K562 (cell line): ENCODE measurements at regions not wholly inside any gene's neighbourhood (a gene's known extent, or its start where the extent isn't known, plus 50 kb on each side); places are given as distances from the start of the nearest gene placed in this dataset.

ENCODE experiments used
- ATAC-seq: fragments of 200-7000 bp; cut with Tn5 transposase; 3 replicates; pipeline ENCODE4 v1.9.1; 2020; ENCODE audit warnings: moderate library complexity
- BruUV-seq: library from RNA; stranded (reverse); fragments of 400-500 nt; replicated peaks from 2 replicates; lab custom pipeline; 2021; lab: Mats Ljungman, UMichigan
- CTCF ChIA-PET: fragments of 300-600 bp; formaldehyde crosslinking; extraction: SDS; loops from one replicate; lab custom pipeline; 2021; ENCODE audit warnings: low intra/inter-chr PET ratio; lab: Yijun Ruan, JAX
- POLR2A ChIA-PET: fragments of 300-600, 350-650 bp; sonication (Branson Sonifier 250); formaldehyde crosslinking; extraction: SDS; loops from one replicate; lab custom pipeline; 2021; ENCODE audit warnings: antibody characterized with exemption, inconsistent platforms; lab: Yijun Ruan, JAX
- DNase-seq, 4 experiments: peaks; one replicate each; pipeline versions ENCODE4 v3.0.0 to v3.0.0-alpha.2; 2011 to 2018; ENCODE audit warnings: low spot score in 3 of 4, mixed read lengths in 3 of 4; ENCODE audit errors: extremely low read depth in 1 of 4
- FAIRE-seq: peaks from 2 replicates; lab custom pipeline; 2011; peaks lifted over from hg19 to GRCh38; lab: Jason Lieb, UNC
- H2AFZ ChIP-seq: 2 replicates; pipeline ENCODE4 v1.6.0; 2011; ENCODE audit warnings: low read depth, low read length, control low read depth, inconsistent platforms
- H3K27ac ChIP-seq: fragments of 200-600 bp; 3 replicates; pipeline ENCODE4 v1.8.0; 2011; ENCODE audit warnings: low read depth, mild to moderate bottlenecking, control low read depth, inconsistent platforms, low read length, moderate library complexity, mixed read lengths; ENCODE audit errors: extremely low read depth
- H3K27me3 ChIP-seq, 2 experiments: fragments of 300-600 bp in 1 of 2; 2 replicates in 1 of 2; 3 replicates in 1 of 2; pipeline versions ENCODE4 v1.6.0 to v1.8.0; 2011; ENCODE audit warnings: inconsistent platforms in 2 of 2, low read length in 2 of 2, mild to moderate bottlenecking in 1 of 2, mixed read lengths in 1 of 2, moderate library complexity in 1 of 2; ENCODE audit not compliant: control insufficient read depth in 2 of 2, insufficient read depth in 2 of 2
- H3K36me3 ChIP-seq: fragments of 300-600 bp; 3 replicates; pipeline ENCODE4 v1.8.0; 2011; ENCODE audit warnings: mild to moderate bottlenecking, low read length, inconsistent platforms; ENCODE audit not compliant: control insufficient read depth, insufficient read depth
- H3K4me1 ChIP-seq, 2 experiments: fragments of 200-600 bp in 1 of 2; replicated peaks in 1 of 2; 2 replicates in 1 of 2; 3 replicates in 1 of 2; pipeline versions ENCODE4 v1.5.1 to v1.8.0; 2011; ENCODE audit warnings: inconsistent platforms in 2 of 2, low read length in 2 of 2, mild to moderate bottlenecking in 1 of 2, mixed read lengths in 1 of 2, moderate library complexity in 1 of 2; ENCODE audit not compliant: control insufficient read depth in 2 of 2, insufficient read depth in 2 of 2
- H3K4me2 ChIP-seq: 2 replicates; pipeline ENCODE4 v1.6.1; 2011; ENCODE audit warnings: low read length, control low read depth, inconsistent platforms, mixed read lengths; ENCODE audit not compliant: insufficient read depth
- H3K4me3 ChIP-seq: fragments of 200-600 bp; sonication (generic), shearing (Covaris generic); 2 replicates; pipeline ENCODE4 v1.5.1; 2016; ENCODE audit warnings: control low read depth, inconsistent platforms
- H3K79me2 ChIP-seq: fragments of 200-600 bp; 3 replicates; pipeline ENCODE4 v1.8.0; 2011; ENCODE audit warnings: low read length, inconsistent platforms; ENCODE audit not compliant: control insufficient read depth, insufficient read depth
- H3K9ac ChIP-seq, 2 experiments: 2 replicates each; pipeline versions ENCODE4 v1.6.0 to v1.6.1; 2011; ENCODE audit warnings: low read depth in 2 of 2, low read length in 2 of 2, control low read depth in 1 of 2, inconsistent platforms in 1 of 2, mild to moderate bottlenecking in 1 of 2, mixed read lengths in 1 of 2; ENCODE audit not compliant: insufficient read depth in 1 of 2
- H3K9me1 ChIP-seq: one replicate; pipeline ENCODE4 v1.6.0; 2011; ENCODE audit warnings: inconsistent platforms, mild to moderate bottlenecking, low read length, moderate library complexity; ENCODE audit not compliant: control insufficient read depth, insufficient read depth
- H3K9me3 ChIP-seq: replicated peaks from 2 replicates; pipeline ENCODE4 v1.5.1; 2011; ENCODE audit warnings: low read depth, low read length, inconsistent platforms; ENCODE audit not compliant: control insufficient read depth, insufficient read depth
- H4K20me1 ChIP-seq: replicated peaks from 2 replicates; pipeline ENCODE4 v1.6.1; 2011; ENCODE audit warnings: low read length, inconsistent platforms, mixed read lengths; ENCODE audit not compliant: control insufficient read depth, insufficient read depth
- CTCF ChIP-seq, 3 experiments: IDR thresholded peaks in 2 of 3; conservative IDR thresholded peaks in 1 of 3; 2 replicates each; pipeline ENCODE4 v1.5.1; 2011 to 2012; ENCODE audit warnings: low read length in 3 of 3, mild to moderate bottlenecking in 3 of 3, control low read depth in 2 of 3, improper control_type of control experiment in 1 of 3, inconsistent platforms in 1 of 3, low read depth in 1 of 3, mixed read lengths in 1 of 3, moderate library complexity in 1 of 3; ENCODE audit not compliant: insufficient read depth in 2 of 3
- MAFF ChIP-seq: IDR thresholded peaks from 2 replicates; pipeline ENCODE4 v1.6.1; 2012; ENCODE audit warnings: low read length, improper control_type of control experiment
- PATZ1 ChIP-seq: fragments of 250-450 bp; sonication (Bioruptor Pico); IDR thresholded peaks from 2 replicates; pipeline ENCODE4 v1.5.0; 2020; ENCODE audit warnings: mild to moderate bottlenecking, borderline replicate concordance
- PRDM10 ChIP-seq: fragments of 450-650 bp; IDR thresholded peaks from 2 replicates; pipeline ENCODE4 v1.6.1; 2018; ENCODE audit not compliant: partially characterized antibody
- RREB1 ChIP-seq: fragments of 250-450 bp; sonication (Bioruptor Pico); IDR thresholded peaks from 2 replicates; pipeline ENCODE4 v1.4.0; 2020
- SAFB ChIP-seq: fragments of 200-400 bp; formaldehyde crosslinking; IDR thresholded peaks from 2 replicates; pipeline ENCODE4 v1.6.1; 2017; ENCODE audit warnings: low read depth, low read length, borderline replicate concordance
- TCF3 ChIP-seq: sonication (generic); formaldehyde crosslinking; IDR thresholded peaks from 2 replicates; pipeline ENCODE4 v1.4.0; 2020; ENCODE audit warnings: mild to moderate bottlenecking, missing genetic modification reagents
- USF2 ChIP-seq: sonication (generic); formaldehyde crosslinking; IDR thresholded peaks from 2 replicates; pipeline ENCODE4 v1.5.0; 2020; ENCODE audit warnings: missing genetic modification reagents
- WGBS: fragments of 100-300 bp; shearing (Covaris generic); methylation state at CpG from one replicate; pipeline ENCODE4 v1.1.6; 2016; ENCODE audit warnings: low coverage, mixed read lengths; ENCODE audit not compliant: insufficient coverage; ENCODE audit errors: missing lambda C conversion rate; 5-methylcytosine and 5-hydroxymethylcytosine counted together
- in situ Hi-C: fragments of 300-500 bp; cut with MboI; formaldehyde crosslinking; loops from 4 replicates; pipeline ENCODE4 v1.15.0; 2018; ENCODE audit warnings: inconsistent platforms, mixed read lengths
- intact Hi-C: fragments of 100-400 bp; cut with micrococcal nuclease; formaldehyde crosslinking; loops from 2 replicates; pipeline ENCODE4 v1.14.2; 2022

GRCh38 chr3:75237477-75237876, 426.7 kb upstream of the FRG2C start:
- Histone ChIP-seq H3K36me3 (no peaks in the 10 kb centered on the region), H3K4me1 (no peaks in the 10 kb centered on the region), H3K9me3 (no peaks in the 10 kb centered on the region), H2AFZ (no peak overlapping the region), H3K79me2 (no peaks in the 10 kb centered on the region), H3K27me3 (no peaks in the 10 kb centered on the region), H3K27ac (no peak overlapping the region), H3K4me3 (no peak overlapping the region), H3K9ac (no peak overlapping the region), H4K20me1 (no peaks in the 10 kb centered on the region), H3K9me1 (no peaks in the 10 kb centered on the region), H3K4me2 (no peak overlapping the region)
- 0% methylated on average over 3 of the region's 3 CpGs for whole genome bisulfite sequencing
- intact Hi-C loops (no loop called here), in situ Hi-C loops (no loop called here)
- ChIA-PET CTCF (no interaction called here), POLR2A (no interaction called here)
- no TSS peak for BruUV-seq
- DNase-seq (no peak), ATAC-seq (no peak), FAIRE-seq (no peak)
- no peak for TF ChIP-seq SAFB
- TF ChIP-seq MAFF, result no peak
- TF ChIP-seq USF2, result no peak
- TF ChIP-seq TCF3 (CRISPR knock-in tag), result no peak
- TF ChIP-seq RREB1 (CRISPR knock-in tag), result no peak
- TF ChIP-seq PRDM10, result no peak
- no peak for TF ChIP-seq PATZ1 (CRISPR knock-in tag)
- no peak for TF ChIP-seq CTCF (IDR thresholded peaks at IDR 0.05 in 2 of 3, conservative IDR thresholded peaks at IDR 0.05 in 1 of 3; ENCODE audit: insufficient read depth in 2 of 3, low read depth in 1 of 3, low read length in 3 of 3)
